Panc1 (cell line): ENCODE measurements at regions not wholly inside any gene's neighbourhood (a gene's known extent, or its start where the extent isn't known, plus 50 kb on each side); places are given as distances from the start of the nearest gene placed in this dataset.

ENCODE experiments used
- ATAC-seq: fragments of 200-7000 bp; cut with Tn5 transposase; 2 replicates; pipeline ENCODE4 v1.9.1; 2020; ENCODE audit warnings: mild to moderate bottlenecking, moderate library complexity
- BruUV-seq: library from RNA; stranded (reverse); fragments of 400-500 nt; replicated peaks from 2 replicates; lab custom pipeline; 2021; lab: Mats Ljungman, UMichigan
- CTCF ChIA-PET: fragments of 300-600 bp; sonication (Branson Sonifier 250); formaldehyde crosslinking; loops from one replicate; lab custom pipeline; 2022; ENCODE audit warnings: antibody characterized with exemption; lab: Charles Lee
- POLR2A ChIA-PET: fragments of 300-600 bp; sonication (Branson Sonifier 250); formaldehyde crosslinking; loops from one replicate; lab custom pipeline; 2022; ENCODE audit warnings: antibody characterized with exemption; lab: Charles Lee
- DNase-seq: peaks from one replicate; pipeline ENCODE4 v3.0.0-alpha.2; 2010; ENCODE audit warnings: low read depth, low spot score
- H3K27ac ChIP-seq: 2 replicates; pipeline ENCODE4 v1.5.1; 2011; ENCODE audit warnings: mild to moderate bottlenecking, low read length, inconsistent platforms
- H3K27me3 ChIP-seq: fragments of 200-500 bp; sonication (Bioruptor generic); 2 replicates; pipeline ENCODE4 v1.6.0; 2014; ENCODE audit warnings: low read length, inconsistent platforms; ENCODE audit not compliant: control insufficient read depth, insufficient read depth
- H3K36me3 ChIP-seq: fragments of 200-500 bp; sonication (Bioruptor generic); 2 replicates; pipeline ENCODE4 v1.5.1; 2014; ENCODE audit warnings: inconsistent platforms, mild to moderate bottlenecking, low read length, moderate library complexity; ENCODE audit not compliant: control insufficient read depth, insufficient read depth
- H3K4me1 ChIP-seq: 2 replicates; pipeline ENCODE4 v1.5.1; 2011; ENCODE audit warnings: inconsistent platforms, mild to moderate bottlenecking, low read length, moderate library complexity; ENCODE audit not compliant: control insufficient read depth, insufficient read depth
- H3K4me3 ChIP-seq, 2 experiments: 2 replicates each; pipeline ENCODE4 v1.5.1; 2011 to 2012; ENCODE audit warnings: low read depth in 2 of 2, low read length in 2 of 2, mild to moderate bottlenecking in 2 of 2, inconsistent platforms in 1 of 2, moderate library complexity in 1 of 2
- H3K9me3 ChIP-seq: fragments of 200-500 bp; sonication (Bioruptor generic); 2 replicates; pipeline ENCODE4 v1.5.1; 2014; ENCODE audit warnings: low read depth, mild to moderate bottlenecking, inconsistent platforms, low read length, moderate library complexity; ENCODE audit not compliant: control insufficient read depth, insufficient read depth
- POLR2AphosphoS5 ChIP-seq: IDR thresholded peaks from 2 replicates; pipeline ENCODE4 v1.6.1; 2012; ENCODE audit warnings: mild to moderate bottlenecking, low read depth, low read length, moderate library complexity
- SIN3A ChIP-seq: IDR thresholded peaks from 2 replicates; pipeline ENCODE4 v1.6.1; 2012; ENCODE audit warnings: low read depth, mild to moderate bottlenecking, low read length, moderate library complexity, borderline replicate concordance; ENCODE audit not compliant: insufficient read depth
- TCF7L2 ChIP-seq: IDR thresholded peaks from 2 replicates; pipeline ENCODE4 v1.6.1; 2011; ENCODE audit warnings: mild to moderate bottlenecking, low read depth, low read length, inconsistent platforms
- in situ Hi-C: cut with HindIII; loops from 2 replicates; pipeline ENCODE4 v1.10.0; 2016; ENCODE audit warnings: low sequenced_read_pairs, low pct_unique_long_range_greater_than_20kb
- intact Hi-C: fragments of 100-400 bp; cut with micrococcal nuclease; formaldehyde crosslinking; loops from one replicate; pipeline ENCODE4 v1.10.0; 2022; ENCODE audit not compliant: unreplicated experiment
- TF ChIP-seq, protein P1 (sequence below): fragments of 450-650 bp; IDR thresholded peaks from 2 replicates; pipeline ENCODE4 v1.5.1; 2017; ENCODE audit warnings: mild to moderate bottlenecking
- TF ChIP-seq, protein P2 (sequence below), 2 experiments: IDR thresholded peaks; 2 replicates each; pipeline ENCODE4 v1.6.1; 2011 to 2012; ENCODE audit warnings: low read depth in 2 of 2, control low read depth in 1 of 2, low read length in 1 of 2, mild to moderate bottlenecking in 1 of 2, moderate library complexity in 1 of 2; ENCODE audit not compliant: insufficient read depth in 1 of 2

- ChIA-PET CTCF (no interaction called here), POLR2A (no interaction called here)
- Histone ChIP-seq H3K27me3 (no peaks in the 10 kb centered on the region), H3K36me3 (no peaks in the 10 kb centered on the region), H3K27ac (no peak overlapping the region), H3K4me3 (no peak overlapping the region), H3K4me1 (no peaks in the 10 kb centered on the region), H3K9me3 (no peaks in the 10 kb centered on the region)
- DNase-seq = no peak
- intact Hi-C loops = no loop called here
- TF ChIP-seq SIN3A (no peak), POLR2AphosphoS5 (no peak), TCF7L2 (no peak)
- TF ChIP-seq, protein P1, sequence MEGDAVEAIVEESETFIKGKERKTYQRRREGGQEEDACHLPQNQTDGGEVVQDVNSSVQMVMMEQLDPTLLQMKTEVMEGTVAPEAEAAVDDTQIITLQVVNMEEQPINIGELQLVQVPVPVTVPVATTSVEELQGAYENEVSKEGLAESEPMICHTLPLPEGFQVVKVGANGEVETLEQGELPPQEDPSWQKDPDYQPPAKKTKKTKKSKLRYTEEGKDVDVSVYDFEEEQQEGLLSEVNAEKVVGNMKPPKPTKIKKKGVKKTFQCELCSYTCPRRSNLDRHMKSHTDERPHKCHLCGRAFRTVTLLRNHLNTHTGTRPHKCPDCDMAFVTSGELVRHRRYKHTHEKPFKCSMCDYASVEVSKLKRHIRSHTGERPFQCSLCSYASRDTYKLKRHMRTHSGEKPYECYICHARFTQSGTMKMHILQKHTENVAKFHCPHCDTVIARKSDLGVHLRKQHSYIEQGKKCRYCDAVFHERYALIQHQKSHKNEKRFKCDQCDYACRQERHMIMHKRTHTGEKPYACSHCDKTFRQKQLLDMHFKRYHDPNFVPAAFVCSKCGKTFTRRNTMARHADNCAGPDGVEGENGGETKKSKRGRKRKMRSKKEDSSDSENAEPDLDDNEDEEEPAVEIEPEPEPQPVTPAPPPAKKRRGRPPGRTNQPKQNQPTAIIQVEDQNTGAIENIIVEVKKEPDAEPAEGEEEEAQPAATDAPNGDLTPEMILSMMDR = no peak
- TF ChIP-seq, protein P2, sequence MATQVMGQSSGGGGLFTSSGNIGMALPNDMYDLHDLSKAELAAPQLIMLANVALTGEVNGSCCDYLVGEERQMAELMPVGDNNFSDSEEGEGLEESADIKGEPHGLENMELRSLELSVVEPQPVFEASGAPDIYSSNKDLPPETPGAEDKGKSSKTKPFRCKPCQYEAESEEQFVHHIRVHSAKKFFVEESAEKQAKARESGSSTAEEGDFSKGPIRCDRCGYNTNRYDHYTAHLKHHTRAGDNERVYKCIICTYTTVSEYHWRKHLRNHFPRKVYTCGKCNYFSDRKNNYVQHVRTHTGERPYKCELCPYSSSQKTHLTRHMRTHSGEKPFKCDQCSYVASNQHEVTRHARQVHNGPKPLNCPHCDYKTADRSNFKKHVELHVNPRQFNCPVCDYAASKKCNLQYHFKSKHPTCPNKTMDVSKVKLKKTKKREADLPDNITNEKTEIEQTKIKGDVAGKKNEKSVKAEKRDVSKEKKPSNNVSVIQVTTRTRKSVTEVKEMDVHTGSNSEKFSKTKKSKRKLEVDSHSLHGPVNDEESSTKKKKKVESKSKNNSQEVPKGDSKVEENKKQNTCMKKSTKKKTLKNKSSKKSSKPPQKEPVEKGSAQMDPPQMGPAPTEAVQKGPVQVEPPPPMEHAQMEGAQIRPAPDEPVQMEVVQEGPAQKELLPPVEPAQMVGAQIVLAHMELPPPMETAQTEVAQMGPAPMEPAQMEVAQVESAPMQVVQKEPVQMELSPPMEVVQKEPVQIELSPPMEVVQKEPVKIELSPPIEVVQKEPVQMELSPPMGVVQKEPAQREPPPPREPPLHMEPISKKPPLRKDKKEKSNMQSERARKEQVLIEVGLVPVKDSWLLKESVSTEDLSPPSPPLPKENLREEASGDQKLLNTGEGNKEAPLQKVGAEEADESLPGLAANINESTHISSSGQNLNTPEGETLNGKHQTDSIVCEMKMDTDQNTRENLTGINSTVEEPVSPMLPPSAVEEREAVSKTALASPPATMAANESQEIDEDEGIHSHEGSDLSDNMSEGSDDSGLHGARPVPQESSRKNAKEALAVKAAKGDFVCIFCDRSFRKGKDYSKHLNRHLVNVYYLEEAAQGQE (IDR thresholded peaks at IDR 0.05; ENCODE audit: insufficient read depth in 1 of 2, low read depth in 2 of 2, low read length in 1 of 2) = no peak
- no TSS peak for BruUV-seq
- no peak for ATAC-seq
- in situ Hi-C loops = no loop called here
These were observed 178.2 kb upstream of the CRY1 start for GRCh38 chr12:107271523-107271922.

- ATAC-seq = no peak
- ChIA-PET POLR2A (no interaction called here), CTCF (interaction anchor here (0.7 kb wide), 1 partner anchor 83 kb away, joined by 8 read pairs; no protein-coding TSS in a partner anchor)
- Histone ChIP-seq H3K36me3 (no peaks in the 10 kb centered on the region), H3K27me3 (0 out of 2 replicates have a peak, but pooled peaks cover 3% of the 10 kb centered on the region), H3K4me1 (no peaks in the 10 kb centered on the region), H3K9me3 (no peaks in the 10 kb centered on the region), H3K4me3 (no peak overlapping the region), H3K27ac (no peak overlapping the region)
- DNase-seq = no peak
- in situ Hi-C loops (no loop called here), intact Hi-C loops (no loop called here)
- BruUV-seq = no TSS peak
- TF ChIP-seq TCF7L2 (no peak), SIN3A (no peak), POLR2AphosphoS5 (no peak)
- TF ChIP-seq, protein P2 (IDR thresholded peaks at IDR 0.05; ENCODE audit: insufficient read depth in 1 of 2, low read depth in 2 of 2, low read length in 1 of 2) = no peak
- TF ChIP-seq, protein P1 = no peak
These were observed 182.2 kb upstream of the CRY1 start for GRCh38 chr12:107275530-107275929.
